Pancreas (tissue), 10 donors: ENCODE measurements at regions not wholly inside any gene's neighbourhood (a gene's known extent, or its start where the extent isn't known, plus 50 kb on each side); places are given as distances from the start of the nearest gene placed in this dataset.

ENCODE experiments used
- ATAC-seq, 4 donors: fragments of 200-7000 bp; cut with Tn5 transposase; one replicate each; pipeline versions ENCODE4 v1.8.0 to v1.9.1; 2020; ENCODE audit warnings: mild to moderate bottlenecking in 4 of 4, moderate library complexity in 4 of 4
- DNase-seq, 6 donors: peaks; one replicate each; pipeline ENCODE4 v3.0.0-alpha.2; 2020
- FAIRE-seq: peaks from 2 replicates; lab custom pipeline; 2012; peaks lifted over from hg19 to GRCh38; lab: Jason Lieb, UNC
- H3K27ac ChIP-seq, 4 donors: fragments of 200-600 bp; sonication (generic); 1 replicate in 3 of 4; 2 replicates in 1 of 4; pipeline versions ENCODE4 v1.5.0 to v1.8.0; 2020
- H3K27me3 ChIP-seq, 4 donors: fragments of 200-600 bp; one replicate each; pipeline ENCODE4 v1.8.0; 2021
- H3K36me3 ChIP-seq, 3 donors: fragments of 200-600 bp; sonication (generic) in 1 of 3; one replicate each; pipeline versions ENCODE4 v1.5.0 to v1.8.0; 2020 to 2021
- H3K4me1 ChIP-seq, 3 donors: fragments of 200-600 bp; one replicate each; pipeline ENCODE4 v1.8.0; 2021
- H3K4me3 ChIP-seq, 4 donors: fragments of 200-600 bp; sonication (generic) in 2 of 4; one replicate each; pipeline versions ENCODE4 v1.5.0 to v1.8.0; 2020 to 2021
- H3K9me3 ChIP-seq, 4 donors: fragments of 200-600 bp; one replicate each; pipeline ENCODE4 v1.8.0; 2021
- CTCF ChIP-seq, 4 donors: fragments of 200-600 bp; sonication (generic) in 3 of 4; IDR thresholded peaks; one replicate each; pipeline versions ENCODE4 v1.5.0 to v1.8.0; 2021; ENCODE audit warnings: antibody characterized with exemption in 4 of 4
- WGBS, 2 donors: extraction: QIAGEN DNeasy Blood & Tissue Kit; methylation state at CpG; one replicate each; pipeline ENCODE4 v1.1.7; 2013; 5-methylcytosine and 5-hydroxymethylcytosine counted together
- intact Hi-C, 3 donors: fragments of 100-400 bp; cut with DNase I; formaldehyde crosslinking; loops; one replicate each; pipeline versions ENCODE4 v1.11.1 to v1.14.2; 2022
- donor health status: healthy with polysubstance abuse.
- donor health status: DM: no; HTN: no; CAD: no; lungs with moderate emphysema.
- donor health status: DM: no; HTN: no; CAD: no.
- donor health status: control.
- donor health status: control.
- donor health status: Bipolar disorder and iron deficiency.
- donor health status: DM: yes; HTN: yes; CAD: no.
- donor health status: DM: no; HTN: no; CAD: no.
- donor health status: DM: no; HTN: no; CAD: no.
- donor health status: DM: yes; HTN: yes; CAD: no.

- ATAC-seq (no peak), DNase-seq (no peak), FAIRE-seq (no peak)
- Histone ChIP-seq H3K36me3 (no peaks in the 10 kb centered on the region), H3K9me3 (no peaks in the 10 kb centered on the region), H3K4me3 (no peak overlapping the region), H3K27me3 (no peaks in the 10 kb centered on the region), H3K27ac (no peak overlapping the region), H3K4me1 (no peaks in the 10 kb centered on the region)
- intact Hi-C loops, result no loop called here
- no peak for TF ChIP-seq CTCF (IDR thresholded peaks at IDR 0.05)
- WGBS, 2 donors, result 68 to 81% methylated on average over 2 of the region's 2 CpGs
Observed at GRCh38 chr17:13378361-13378760, 223.4 kb downstream of the HS3ST3A1 start.

- ATAC-seq (no peak), FAIRE-seq (no peak), DNase-seq (no peak)
- 65 to 67% methylated on average over 9 of the region's 9 CpGs for WGBS, 2 donors
- no peaks in the 10 kb centered on the region for H3K27me3 ChIP-seq
- H3K4me3 ChIP-seq, result no peak overlapping the region
- no peak for TF ChIP-seq CTCF (IDR thresholded peaks at IDR 0.05)
- no peaks in the 10 kb centered on the region for H3K36me3 ChIP-seq
- no peaks in the 10 kb centered on the region for H3K4me1 ChIP-seq
- H3K9me3 ChIP-seq, result no peaks in the 10 kb centered on the region
- H3K27ac ChIP-seq, result no peak overlapping the region
- intact Hi-C loops, result no loop called here
Observed at GRCh38 chr17:13374203-13375143, 227.3 kb downstream of the HS3ST3A1 start.

- no peak for TF ChIP-seq CTCF (IDR thresholded peaks at IDR 0.05)
- Histone ChIP-seq H3K27me3 (no peaks in the 10 kb centered on the region), H3K4me3 (no peak overlapping the region), H3K4me1 (no peaks in the 10 kb centered on the region), H3K9me3 (no peaks in the 10 kb centered on the region), H3K36me3 (no peaks in the 10 kb centered on the region), H3K27ac (no peak overlapping the region)
- ATAC-seq (no peak), FAIRE-seq (no peak), DNase-seq (no peak)
- WGBS, 2 donors, result 70 to 83% methylated on average over 4 of the region's 4 CpGs
- intact Hi-C loops, result no loop called here
Observed at GRCh38 chr17:13372432-13372831, 229.3 kb downstream of the HS3ST3A1 start.

- no peak for TF ChIP-seq CTCF (IDR thresholded peaks at IDR 0.05)
- intact Hi-C loops, result no loop called here
- H3K4me1 ChIP-seq, result no peaks in the 10 kb centered on the region
- no peak for FAIRE-seq
- H3K9me3 ChIP-seq, result no peaks in the 10 kb centered on the region
- no peaks in the 10 kb centered on the region for H3K36me3 ChIP-seq
- no peak for ATAC-seq
- WGBS, 2 donors, result 38 to 49% methylated on average over 2 of the region's 2 CpGs
- DNase-seq, result no peak
- peaks cover 0 to 4% (median 0%) of the 10 kb centered on the region in 4 donors for H3K27me3 ChIP-seq
- H3K27ac ChIP-seq, result no peak overlapping the region
- no peak overlapping the region for H3K4me3 ChIP-seq
Observed at GRCh38 chr17:13367154-13367553, 234.6 kb downstream of the HS3ST3A1 start.

- no peak for FAIRE-seq
- no peak overlapping the region for H3K27ac ChIP-seq
- no peak for TF ChIP-seq CTCF (IDR thresholded peaks at IDR 0.05)
- DNase-seq, result no peak
- no peak overlapping the region for H3K4me3 ChIP-seq
- no peak for ATAC-seq
- H3K9me3 ChIP-seq, result no peaks in the 10 kb centered on the region
- H3K27me3 ChIP-seq, result peaks cover 0 to 4% (median 0%) of the 10 kb centered on the region in 4 donors
- intact Hi-C loops, result no loop called here
- 81 to 86% methylated on average over 4 of the region's 4 CpGs for WGBS, 2 donors
- no peaks in the 10 kb centered on the region for H3K36me3 ChIP-seq
- H3K4me1 ChIP-seq, result no peaks in the 10 kb centered on the region
Observed at GRCh38 chr17:13365331-13365730, 236.4 kb downstream of the HS3ST3A1 start.
